BLaER1 treated with 17β-estradiol and CSF1 and Interleukin-3, amounts not matched to agents 10 nM and 100 nM (cell line): ENCODE measurements at regions not wholly inside any gene's neighbourhood (a gene's known extent, or its start where the extent isn't known, plus 50 kb on each side); places are given as distances from the start of the nearest gene placed in this dataset.

Experiments used
- H3K27ac ChIP-seq, 11 experiments: shearing (Covaris generic); formaldehyde crosslinking; 2 replicates each; pipeline ENCODE4 v1.8.1; 2022
- H3K27me3 ChIP-seq, 11 experiments: shearing (Covaris generic); formaldehyde crosslinking; 2 replicates each; pipeline ENCODE4 v1.8.1; 2022
- H3K36me3 ChIP-seq, 11 experiments: shearing (Covaris generic); formaldehyde crosslinking; 2 replicates each; pipeline ENCODE4 v1.8.1; 2022
- H3K4me1 ChIP-seq, 10 experiments: shearing (Covaris generic); formaldehyde crosslinking; 2 replicates each; pipeline ENCODE4 v1.8.1; 2022
- H3K4me2 ChIP-seq, 11 experiments: shearing (Covaris generic); formaldehyde crosslinking; 2 replicates each; pipeline ENCODE4 v1.8.1; 2022
- H3K4me3 ChIP-seq, 10 experiments: shearing (Covaris generic); formaldehyde crosslinking; 2 replicates each; pipeline ENCODE4 v1.8.1; 2022
- H3K9ac ChIP-seq, 11 experiments: shearing (Covaris generic); formaldehyde crosslinking; 2 replicates each; pipeline ENCODE4 v1.8.1; 2022
- H3K9me3 ChIP-seq, 11 experiments: shearing (Covaris generic); formaldehyde crosslinking; replicated peaks in 1 of 11; 2 replicates each; pipeline ENCODE4 v1.8.1; 2022
- H4K20me1 ChIP-seq, 11 experiments: shearing (Covaris generic); formaldehyde crosslinking; 2 replicates each; pipeline ENCODE4 v1.8.1; 2022
- Cebpa-rat ChIP-seq, 11 experiments: shearing (Covaris generic); IDR thresholded peaks; 2 replicates each; pipeline ENCODE4 v1.8.1; 2022

GRCh38 chr21:28781602-28782276, 210.9 kb downstream of the LTN1 start:
- Histone ChIP-seq H3K4me3 (no peak overlapping the region), H3K4me2 (no peak overlapping the region), H3K36me3 (no peaks in the 10 kb centered on the region), H4K20me1 (no peaks in the 10 kb centered on the region), H3K27me3 (no peaks in the 10 kb centered on the region), H3K27ac (no peak overlapping the region), H3K9ac (no peak overlapping the region), H3K4me1 (peaks cover 0 to under 1% (median 0%) of the 10 kb centered on the region in 10 experiments; a peak in 1 of 20 replicates), H3K9me3 (peaks cover 5 to 27% (median 19%) of the 10 kb centered on the region in 11 experiments; a peak in 19 of 22 replicates)
- TF ChIP-seq Cebpa-rat (IDR thresholded peaks at IDR 0.05): no peak

GRCh38 chr21:28779914-28780313, 212.8 kb downstream of the LTN1 start:
- Histone ChIP-seq H4K20me1 (no peaks in the 10 kb centered on the region), H3K27me3 (no peaks in the 10 kb centered on the region), H3K36me3 (no peaks in the 10 kb centered on the region), H3K9me3 (peaks cover 5 to 16% (median 12%) of the 10 kb centered on the region in 11 experiments; a peak in 19 of 22 replicates), H3K27ac (no peak overlapping the region), H3K9ac (no peak overlapping the region), H3K4me2 (no peak overlapping the region), H3K4me3 (no peak overlapping the region), H3K4me1 (peaks cover 0 to 10% (median 0%) of the 10 kb centered on the region in 10 experiments; a peak in 2 of 20 replicates)
- TF ChIP-seq Cebpa-rat (IDR thresholded peaks at IDR 0.05): no peak

- H3K27ac ChIP-seq: no peak overlapping the region
- no peaks in the 10 kb centered on the region for H3K27me3 ChIP-seq
- TF ChIP-seq Cebpa-rat (IDR thresholded peaks at IDR 0.05): no peak
Measured at GRCh38 chr21:28776251-28776650, 216.4 kb downstream of the LTN1 start.

GRCh38 chr21:28775071-28775470, 217.6 kb downstream of the LTN1 start:
- Histone ChIP-seq H3K4me2 (no peak overlapping the region), H3K4me3 (no peak overlapping the region), H3K27me3 (no peaks in the 10 kb centered on the region), H4K20me1 (no peaks in the 10 kb centered on the region), H3K9me3 (no peaks in the 10 kb centered on the region), H3K27ac (no peak overlapping the region), H3K9ac (no peak overlapping the region), H3K4me1 (peaks cover 0 to 10% (median 0%) of the 10 kb centered on the region in 10 experiments; a peak in 2 of 20 replicates), H3K36me3 (no peaks in the 10 kb centered on the region)
- no peak for TF ChIP-seq Cebpa-rat (IDR thresholded peaks at IDR 0.05)

More at GRCh38 chr21:28776251-28776650, 216.4 kb downstream of the LTN1 start:
- Histone ChIP-seq H3K9me3 (no peaks in the 10 kb centered on the region), H4K20me1 (no peaks in the 10 kb centered on the region), H3K4me3 (no peak overlapping the region), H3K36me3 (no peaks in the 10 kb centered on the region), H3K9ac (no peak overlapping the region), H3K4me1 (peaks cover 0 to 10% (median 0%) of the 10 kb centered on the region in 10 experiments; a peak in 2 of 20 replicates), H3K4me2 (peak overlapping the region in 1 of 11 experiments; percentile 43; a peak in 1 of 22 replicates)

- no peaks in the 10 kb centered on the region for H4K20me1 ChIP-seq
- H3K27ac ChIP-seq: no peak overlapping the region
- no peak overlapping the region for H3K4me2 ChIP-seq
- H3K4me1 ChIP-seq: peaks cover 0 to 10% (median 0%) of the 10 kb centered on the region in 10 experiments; a peak in 2 of 20 replicates
- TF ChIP-seq Cebpa-rat (IDR thresholded peaks at IDR 0.05): no peak
- H3K9ac ChIP-seq: no peak overlapping the region
- H3K36me3 ChIP-seq: no peaks in the 10 kb centered on the region
- no peaks in the 10 kb centered on the region for H3K27me3 ChIP-seq
- H3K9me3 ChIP-seq: peaks cover 0 to 1% (median 0%) of the 10 kb centered on the region in 11 experiments; a peak in 1 of 22 replicates
- no peak overlapping the region for H3K4me3 ChIP-seq
Measured at GRCh38 chr21:28773036-28773435, 219.6 kb downstream of the LTN1 start.

- Histone ChIP-seq H3K36me3 (no peaks in the 10 kb centered on the region), H4K20me1 (no peaks in the 10 kb centered on the region), H3K4me2 (no peak overlapping the region), H3K9me3 (peaks cover 1 to 9% (median 3%) of the 10 kb centered on the region in 11 experiments; a peak in 17 of 22 replicates), H3K4me3 (no peak overlapping the region), H3K27me3 (no peaks in the 10 kb centered on the region), H3K9ac (no peak overlapping the region), H3K4me1 (peaks cover 0 to 10% (median 0%) of the 10 kb centered on the region in 10 experiments; a peak in 2 of 20 replicates), H3K27ac (no peak overlapping the region)
- no peak for TF ChIP-seq Cebpa-rat (IDR thresholded peaks at IDR 0.05)
Measured at GRCh38 chr21:28771790-28772501, 220.7 kb downstream of the LTN1 start.

GRCh38 chr21:28770867-28771661, 221.6 kb downstream of the LTN1 start:
- no peaks in the 10 kb centered on the region for H3K27me3 ChIP-seq
- no peak overlapping the region for H3K4me2 ChIP-seq
- no peak overlapping the region for H3K4me3 ChIP-seq
- H3K27ac ChIP-seq: no peak overlapping the region
- H3K36me3 ChIP-seq: no peaks in the 10 kb centered on the region
- no peaks in the 10 kb centered on the region for H4K20me1 ChIP-seq
- H3K4me1 ChIP-seq: peaks cover 0 to 3% (median 0%) of the 10 kb centered on the region in 10 experiments; a peak in 1 of 20 replicates
- TF ChIP-seq Cebpa-rat (IDR thresholded peaks at IDR 0.05): no peak
- no peak overlapping the region for H3K9ac ChIP-seq
- H3K9me3 ChIP-seq: peaks cover 10 to 18% (median 12%) of the 10 kb centered on the region in 11 experiments; a peak in 19 of 22 replicates

- Histone ChIP-seq H3K4me3 (no peak overlapping the region), H3K9ac (no peak overlapping the region), H3K4me1 (no peaks in the 10 kb centered on the region), H3K27ac (no peak overlapping the region), H3K4me2 (no peak overlapping the region), H3K9me3 (peaks cover 14 to 27% (median 22%) of the 10 kb centered on the region in 11 experiments; a peak in 20 of 22 replicates), H4K20me1 (no peaks in the 10 kb centered on the region), H3K36me3 (no peaks in the 10 kb centered on the region), H3K27me3 (no peaks in the 10 kb centered on the region)
- TF ChIP-seq Cebpa-rat (IDR thresholded peaks at IDR 0.05): no peak
Measured at GRCh38 chr21:28769683-28770082, 223.0 kb downstream of the LTN1 start.

- TF ChIP-seq Cebpa-rat (IDR thresholded peaks at IDR 0.05): no peak
- H3K36me3 ChIP-seq: no peaks in the 10 kb centered on the region
- no peaks in the 10 kb centered on the region for H4K20me1 ChIP-seq
- H3K4me1 ChIP-seq: no peaks in the 10 kb centered on the region
- no peaks in the 10 kb centered on the region for H3K27me3 ChIP-seq
- H3K9ac ChIP-seq: no peak overlapping the region
- H3K27ac ChIP-seq: no peak overlapping the region
- no peak overlapping the region for H3K4me2 ChIP-seq
- H3K9me3 ChIP-seq: peaks cover 14 to 27% (median 22%) of the 10 kb centered on the region in 11 experiments; a peak in 20 of 22 replicates
- no peak overlapping the region for H3K4me3 ChIP-seq
Measured at GRCh38 chr21:28768753-28769152, 223.9 kb downstream of the LTN1 start.
